NCI-H526 (cell line): ENCODE measurements at regions not wholly inside any gene's neighbourhood (a gene's known extent, or its start where the extent isn't known, plus 50 kb on each side); places are given as distances from the start of the nearest gene placed in this dataset.
A peak's percentile ranks its signal among the peaks of the same experiment; 100 is the strongest.

Source experiments
- DNase-seq, 2 experiments: peaks; one replicate each; lab custom pipeline; 2025; lab: John Stamatoyannopoulos, UW

GRCh38 chr6:29884261-29884660 is 56.6 kb downstream of the HLA-G start:
- DNase-seq, result no peak

GRCh38 chr6:29886701-29887100 is 55.6 kb upstream of the HLA-A start:
- no peak for DNase-seq

DNA sequence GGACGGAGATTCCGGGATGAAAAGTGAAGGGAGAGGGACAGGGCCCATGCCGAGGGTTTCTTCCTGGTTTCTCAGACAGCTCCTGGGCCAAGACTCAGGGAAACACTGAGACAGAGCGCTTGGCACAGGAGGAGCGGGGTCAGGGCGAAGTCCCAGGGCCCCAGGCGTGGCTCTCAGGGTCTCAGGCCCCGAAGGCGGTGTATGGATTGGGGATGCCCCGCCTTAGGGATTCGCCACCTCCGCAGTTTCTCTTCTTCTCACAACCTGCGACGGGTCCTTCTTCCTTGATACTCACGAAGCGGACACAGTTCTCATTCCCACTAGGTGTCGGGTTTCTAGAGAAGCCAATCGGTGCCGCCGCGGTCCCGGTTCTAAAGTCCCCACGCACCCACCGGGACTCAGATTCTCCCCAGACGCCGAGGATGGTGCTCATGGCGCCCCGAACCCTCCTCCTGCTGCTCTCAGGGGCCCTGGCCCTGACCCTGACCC is 55.0 kb upstream of the HLA-A start:
- no peak for DNase-seq

GRCh38 chr6:29887819-29888776 is 54.2 kb upstream of the HLA-A start:
- DNase-seq, result peak in 1 of 2 experiments; percentile 18
